GM18502 (cell line): ENCODE measurements at regions not wholly inside any gene's neighbourhood (a gene's known extent, or its start where the extent isn't known, plus 50 kb on each side); places are given as distances from the start of the nearest gene placed in this dataset.
"Not testable (repeated sequence)": the region's sequence is repeated elsewhere in the genome, so short reads cannot be mapped to it uniquely, and the experiment has no call there.

Experiments
- ATAC-seq: cut with Tn5 transposase; IDR thresholded peaks from one replicate; pipeline ENCODE4 v1.9.1; 2021; ENCODE audit warnings: mild to moderate bottlenecking; ENCODE audit not compliant: unreplicated experiment, poor library complexity

- no peak for ATAC-seq
Observed at GRCh38 chr2:56590611-56591010, 406.8 kb downstream of the CCDC85A start.

- not testable (repeated sequence) for ATAC-seq
Observed at GRCh38 chr2:56606086-56606485, 422.3 kb downstream of the CCDC85A start.

GRCh38 chr2:56613254-56613653, 429.5 kb downstream of the CCDC85A start:
- ATAC-seq: no peak

GRCh38 chr2:56613920-56614319, 430.1 kb downstream of the CCDC85A start:
- ATAC-seq: no peak

GRCh38 chr2:56615760-56616159, 432.0 kb downstream of the CCDC85A start:
- ATAC-seq: no peak

- ATAC-seq: no peak
Observed at GRCh38 chr2:56624181-56624580, 440.4 kb downstream of the CCDC85A start.

- no peak for ATAC-seq
Observed at GRCh38 chr2:56626927-56627326, 443.1 kb downstream of the CCDC85A start.

- ATAC-seq: no peak
Observed at GRCh38 chr2:56630286-56630685, 446.5 kb downstream of the CCDC85A start.

- no peak for ATAC-seq
Observed at GRCh38 chr2:56647997-56648396, 464.2 kb downstream of the CCDC85A start.

- ATAC-seq: no peak
Observed at GRCh38 chr2:56648802-56649201, 465.0 kb downstream of the CCDC85A start.

GRCh38 chr2:56654936-56655335, 471.1 kb downstream of the CCDC85A start:
- no peak for ATAC-seq

- no peak for ATAC-seq
Observed at GRCh38 chr2:56656826-56657225, 473.0 kb downstream of the CCDC85A start.

GRCh38 chr2:56666777-56667176, 483.0 kb downstream of the CCDC85A start:
- ATAC-seq: no peak

GRCh38 chr2:56671973-56672569, 488.3 kb downstream of the CCDC85A start:
- ATAC-seq: no peak

GRCh38 chr2:56674084-56674483, 490.3 kb downstream of the CCDC85A start:
- no peak for ATAC-seq

- no peak for ATAC-seq
Observed at GRCh38 chr2:56676966-56677365, 493.2 kb downstream of the CCDC85A start.

GRCh38 chr2:56680971-56681631, 497.3 kb downstream of the CCDC85A start:
- ATAC-seq: no peak

- no peak for ATAC-seq
Observed at GRCh38 chr2:56681659-56682396, 498.0 kb downstream of the CCDC85A start.

GRCh38 chr2:56682397-56682760, 498.6 kb downstream of the CCDC85A start:
- no peak for ATAC-seq

- no peak for ATAC-seq
Observed at GRCh38 chr2:56684327-56684726, 500.5 kb downstream of the CCDC85A start.

- no peak for ATAC-seq
Observed at GRCh38 chr2:56685205-56685604, 501.4 kb downstream of the CCDC85A start.

GRCh38 chr2:56687169-56687568, 503.4 kb downstream of the CCDC85A start:
- no peak for ATAC-seq
